Activated CD4-positive, alpha-beta T cell treated with anti-CD3 and anti-CD28 coated beads, Interleukin-2, amount 50 U/mL, for 24 hours (primary cell): ENCODE measurements at regions not wholly inside any gene's neighbourhood (a gene's known extent, or its start where the extent isn't known, plus 50 kb on each side); places are given as distances from the start of the nearest gene placed in this dataset.
"Not testable (repeated sequence)": the region's sequence is repeated elsewhere in the genome, so short reads cannot be mapped to it uniquely, and the experiment has no call there.

Experiments
- DNase-seq, 2 donors: peaks; one replicate each; pipeline ENCODE4 v3.0.0-alpha.2; 2020; ENCODE audit warnings: low read depth in 1 of 2, low spot score in 1 of 2

DNA sequence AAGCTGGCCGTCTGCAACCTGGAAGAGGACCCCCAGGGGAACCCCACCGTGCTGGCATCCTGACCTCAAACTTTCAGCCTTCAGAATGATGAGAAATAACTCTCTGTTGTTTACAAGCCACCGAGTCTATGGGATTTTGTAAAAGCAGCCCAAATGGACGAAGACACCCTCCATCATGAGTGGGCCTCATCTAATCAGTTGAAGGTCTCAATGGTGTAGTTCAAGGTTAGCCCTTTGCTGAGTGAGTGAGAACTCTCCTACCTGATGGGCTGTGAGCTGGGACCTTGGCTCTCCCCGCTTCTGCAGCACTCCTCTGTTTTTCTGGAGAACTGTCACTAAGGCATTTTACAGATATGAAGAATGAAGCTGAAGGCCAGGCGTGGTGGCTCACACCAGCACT is 325.9 kb upstream of the TNRC6C start:
- DNase-seq: no peak

DNA sequence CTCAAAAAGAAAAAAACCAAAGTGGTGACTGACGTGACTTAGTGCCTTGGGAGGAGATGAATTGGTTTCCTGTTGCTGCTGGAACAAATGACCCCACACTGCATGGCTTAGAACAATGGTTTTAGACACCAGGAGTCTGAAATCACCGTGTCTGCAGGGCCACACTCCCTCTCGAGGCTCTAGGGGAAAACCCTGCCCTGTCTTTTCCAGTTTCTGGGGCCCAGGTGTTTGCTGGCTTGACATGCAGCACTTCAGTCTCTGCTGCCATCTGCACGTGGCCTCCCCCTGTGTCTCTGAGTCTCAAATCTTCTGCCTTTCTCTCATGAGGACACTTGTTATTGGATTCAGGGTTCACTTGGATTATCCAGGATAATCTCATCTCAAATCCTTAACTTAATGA is 323.8 kb upstream of the TNRC6C start:
- peak in 1 of 2 donors; percentile 22 for DNase-seq

DNA sequence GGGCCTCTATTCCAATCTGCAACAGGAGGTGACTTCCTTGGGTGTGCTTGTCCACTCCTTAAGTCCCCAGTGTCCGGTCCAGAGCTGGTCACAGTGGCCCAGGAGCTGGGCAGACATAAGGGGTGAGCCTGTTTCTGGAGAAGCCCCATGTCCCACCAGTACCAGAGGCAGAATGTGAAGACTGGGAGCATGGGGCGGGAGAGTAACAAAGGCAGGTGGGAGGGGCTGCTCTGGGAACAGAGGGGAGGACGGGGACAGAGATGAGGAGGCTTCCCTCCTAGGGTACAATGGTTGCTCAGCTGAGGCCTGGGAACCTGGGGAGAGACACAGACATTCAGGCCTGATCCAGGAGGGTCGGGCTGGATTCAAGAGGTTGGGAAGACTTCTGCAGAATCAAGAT is 323.3 kb upstream of the TNRC6C start:
- DNase-seq: no peak

DNA sequence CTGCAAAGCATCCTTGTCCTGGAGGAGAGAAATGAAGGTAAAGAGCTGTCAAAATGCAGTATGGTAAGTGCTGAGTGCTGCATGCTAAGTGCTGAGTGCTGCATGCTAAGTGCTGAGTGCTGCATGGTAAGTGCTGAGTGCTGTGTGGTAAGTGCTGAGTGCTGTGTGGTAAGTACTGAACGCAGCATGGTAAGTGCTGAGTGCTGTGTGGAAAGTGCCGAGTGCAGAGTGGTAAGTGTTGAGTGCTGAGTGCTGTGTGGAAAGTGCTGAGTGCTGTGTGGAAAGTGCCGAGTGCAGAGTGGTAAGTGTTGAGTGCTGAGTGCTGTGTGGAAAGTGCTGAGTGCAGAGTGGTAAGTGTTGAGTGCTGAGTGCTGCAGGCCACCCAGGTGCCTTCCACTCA is 322.7 kb upstream of the TNRC6C start:
- DNase-seq: not testable (repeated sequence)

DNA sequence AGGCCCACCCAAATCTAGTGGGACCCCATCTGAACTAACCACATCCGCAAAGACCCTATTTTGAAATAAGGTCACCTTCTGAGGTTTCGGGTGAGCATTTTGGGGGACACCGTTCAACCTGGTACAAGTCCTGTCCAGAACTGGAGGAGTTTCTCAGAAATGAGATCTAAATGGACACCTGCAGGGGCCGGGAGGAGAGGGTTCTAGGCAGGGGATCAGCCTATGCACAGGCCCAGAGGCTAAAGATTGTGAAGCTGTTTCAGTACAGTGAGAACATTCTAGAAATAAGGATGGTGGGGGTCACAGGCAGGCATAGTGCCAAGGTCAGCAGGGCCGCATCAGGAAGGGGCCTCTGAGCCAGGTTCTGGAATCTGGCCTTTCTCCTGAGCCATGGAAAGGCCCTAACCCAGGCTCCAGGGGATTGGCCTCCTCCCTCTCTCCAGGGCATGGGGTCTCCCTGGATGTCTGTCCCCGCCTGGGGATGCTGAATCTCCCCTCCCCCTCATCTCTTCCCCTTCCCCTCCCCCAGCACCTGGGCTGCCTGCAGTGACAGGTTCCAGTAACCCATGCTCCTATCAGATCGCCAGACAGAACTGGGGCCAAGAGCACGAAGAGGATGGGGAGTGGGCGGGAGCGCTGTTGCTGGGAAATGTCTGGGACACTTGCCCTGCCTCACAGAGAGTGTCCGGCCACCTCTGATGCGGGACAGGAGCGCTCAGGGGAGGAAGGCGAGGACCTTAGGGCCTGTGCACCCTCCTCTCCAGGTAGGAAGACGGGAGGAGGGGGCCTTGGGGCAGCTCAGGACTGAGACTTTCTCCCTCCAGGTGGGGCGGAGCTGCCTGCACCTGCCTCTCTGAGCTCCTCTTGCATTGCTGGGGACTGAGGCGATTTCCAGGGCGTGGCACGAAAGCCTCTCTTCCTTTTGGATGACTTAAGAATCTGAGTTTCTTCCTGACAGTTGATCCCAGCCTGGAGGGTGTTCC is 321.4 kb upstream of the TNRC6C start:
- no peak for DNase-seq

DNA sequence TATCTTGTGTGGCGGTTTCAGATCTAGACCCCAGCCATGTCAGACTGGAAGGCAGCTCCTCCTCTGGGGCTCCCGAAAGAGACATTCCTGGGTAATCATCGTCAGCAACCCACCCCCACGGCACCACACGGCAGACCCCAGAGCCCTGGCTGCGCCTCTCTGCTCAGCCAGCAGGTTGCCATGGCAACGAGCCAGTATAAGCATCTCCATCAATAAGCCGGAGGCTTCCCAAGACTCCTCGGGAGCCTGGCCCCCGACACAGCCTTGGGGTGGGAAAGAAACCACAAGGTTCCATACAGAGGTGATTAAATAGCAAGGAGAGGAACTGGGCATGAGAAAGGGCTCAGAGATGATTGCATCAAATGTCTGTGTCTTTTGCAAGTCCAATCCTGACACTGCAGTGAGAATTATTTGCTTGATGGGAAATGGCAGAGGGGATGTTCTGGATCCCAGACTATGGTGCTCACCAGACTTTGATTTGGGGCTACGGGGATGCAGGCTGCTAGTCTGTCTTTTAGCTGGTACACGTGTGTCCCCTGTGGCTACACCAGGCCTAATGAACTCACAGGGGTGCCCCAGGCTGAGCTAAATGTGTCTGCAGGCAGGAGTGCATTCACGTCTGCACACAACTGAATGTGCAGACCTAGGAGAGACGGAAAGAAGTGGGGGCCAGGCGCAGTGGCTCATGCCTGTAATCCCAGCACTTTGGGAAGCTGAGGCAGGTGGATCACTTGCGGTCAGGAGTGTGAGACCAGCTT is 320.5 kb upstream of the TNRC6C start:
- DNase-seq: no peak

DNA sequence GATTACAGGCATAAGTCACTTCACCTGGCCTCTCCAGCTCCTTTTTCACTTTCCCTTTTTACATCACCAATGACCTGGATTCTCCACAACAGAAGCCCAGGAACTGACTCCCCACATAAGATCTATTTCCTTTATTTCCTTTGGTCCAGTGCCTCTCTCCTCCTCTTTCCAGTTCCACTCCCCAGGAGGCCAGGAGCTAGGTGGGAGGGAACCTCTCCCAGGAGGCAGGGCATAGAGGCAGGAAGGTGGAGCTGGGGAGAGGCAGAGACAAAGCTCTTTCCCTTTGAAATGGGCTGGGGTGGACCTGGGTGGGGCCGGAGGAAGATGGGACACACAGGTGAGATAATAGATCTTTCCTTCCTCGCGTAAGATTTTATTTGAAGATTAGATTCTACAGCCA is 318.3 kb upstream of the TNRC6C start:
- no peak for DNase-seq

DNA sequence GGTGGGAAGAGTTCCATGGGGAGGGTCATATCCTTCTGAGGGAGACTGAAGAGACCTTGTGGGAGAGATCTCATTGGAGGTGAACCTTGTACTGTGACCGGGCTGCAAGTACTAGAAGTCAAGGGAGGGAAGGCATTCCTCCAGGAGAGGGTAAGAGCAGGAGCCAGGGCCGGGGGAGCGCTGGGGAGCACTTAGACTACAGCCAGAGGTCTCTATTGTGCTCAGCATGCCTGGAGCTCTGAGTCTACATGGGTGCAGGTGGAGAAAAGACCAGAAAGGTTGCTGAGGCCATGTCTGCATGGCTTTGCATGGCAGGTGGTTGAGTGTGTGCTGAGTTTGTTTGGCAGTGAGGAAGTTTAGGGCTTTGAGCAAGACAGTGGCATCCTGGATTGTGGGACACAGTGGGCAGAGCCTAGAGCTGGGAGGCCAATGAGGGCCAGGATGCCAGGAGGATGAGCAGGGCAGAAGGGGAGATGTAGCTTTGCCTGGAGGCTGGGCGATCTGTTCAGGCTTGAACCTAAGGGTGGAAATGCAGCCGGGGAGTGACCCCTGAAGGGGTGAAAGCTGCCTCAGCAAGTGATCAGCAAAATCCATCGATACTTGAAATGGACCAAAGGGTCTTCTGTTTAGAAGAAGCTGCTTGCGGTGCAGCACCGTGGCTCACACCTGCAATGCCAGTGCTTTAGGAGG is 317.4 kb upstream of the TNRC6C start:
- DNase-seq: no peak

DNA sequence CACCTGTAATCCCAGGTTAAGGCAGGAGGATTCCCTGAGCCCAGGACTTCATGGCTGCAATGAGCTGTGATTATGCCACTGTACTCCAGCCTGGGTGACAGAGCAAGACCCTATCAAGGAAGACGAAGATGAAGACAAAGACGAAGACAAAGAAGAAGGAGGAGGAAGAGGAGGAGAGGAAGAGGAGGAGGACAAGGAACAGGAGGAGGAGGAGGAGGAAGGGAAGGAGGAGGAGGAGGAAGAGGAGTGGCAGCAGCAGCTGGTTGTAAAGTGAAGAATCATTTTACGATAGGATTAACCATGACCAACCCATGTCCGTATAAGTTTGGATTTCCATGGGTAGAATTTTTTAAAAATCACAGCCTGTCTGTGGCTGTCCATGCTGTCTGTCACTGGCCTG is 316.8 kb upstream of the TNRC6C start:
- DNase-seq: no peak

DNA sequence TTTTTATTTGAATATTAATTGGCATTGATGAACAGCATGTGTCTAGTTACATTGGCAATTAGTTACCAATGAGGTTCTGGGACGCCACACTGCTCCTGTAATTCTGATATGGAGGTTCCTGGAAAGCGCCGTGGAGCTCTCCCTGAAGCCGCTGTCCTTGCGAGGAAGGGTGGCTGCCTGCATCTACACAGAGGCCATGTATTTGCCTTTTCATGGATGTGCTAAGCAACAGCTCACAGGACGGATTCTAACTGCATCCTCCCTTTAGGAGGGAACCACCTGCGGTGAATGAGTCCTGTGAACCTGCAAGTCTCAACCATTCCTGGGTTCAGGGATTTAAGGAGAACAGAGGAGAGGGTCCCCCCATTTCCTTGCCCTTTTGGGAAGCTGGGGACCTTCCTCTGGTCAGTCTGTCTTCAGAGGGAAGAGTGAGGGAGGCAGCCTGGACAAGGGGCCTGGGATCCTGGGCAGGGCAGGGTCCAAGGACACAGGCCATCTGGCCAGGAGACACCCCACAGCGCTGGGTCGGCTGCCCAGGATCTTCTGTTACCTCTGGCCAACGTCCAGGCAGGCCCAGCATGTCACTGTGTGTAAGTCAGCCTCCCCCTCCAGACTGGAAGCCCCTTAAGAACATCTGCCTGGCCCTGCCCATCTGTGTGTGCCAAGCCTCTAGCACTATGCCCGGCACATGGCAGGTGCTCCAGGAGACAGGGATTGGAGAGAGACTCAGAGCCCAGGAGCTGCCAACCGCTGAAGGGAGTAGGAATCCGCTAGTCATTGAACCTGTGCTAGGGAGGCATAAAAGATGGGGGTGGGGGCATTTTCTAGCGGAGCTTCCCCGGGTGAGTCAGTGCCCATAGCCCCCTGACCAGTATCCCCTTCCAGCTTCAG is 314.1 kb upstream of the TNRC6C start:
- no peak for DNase-seq

DNA sequence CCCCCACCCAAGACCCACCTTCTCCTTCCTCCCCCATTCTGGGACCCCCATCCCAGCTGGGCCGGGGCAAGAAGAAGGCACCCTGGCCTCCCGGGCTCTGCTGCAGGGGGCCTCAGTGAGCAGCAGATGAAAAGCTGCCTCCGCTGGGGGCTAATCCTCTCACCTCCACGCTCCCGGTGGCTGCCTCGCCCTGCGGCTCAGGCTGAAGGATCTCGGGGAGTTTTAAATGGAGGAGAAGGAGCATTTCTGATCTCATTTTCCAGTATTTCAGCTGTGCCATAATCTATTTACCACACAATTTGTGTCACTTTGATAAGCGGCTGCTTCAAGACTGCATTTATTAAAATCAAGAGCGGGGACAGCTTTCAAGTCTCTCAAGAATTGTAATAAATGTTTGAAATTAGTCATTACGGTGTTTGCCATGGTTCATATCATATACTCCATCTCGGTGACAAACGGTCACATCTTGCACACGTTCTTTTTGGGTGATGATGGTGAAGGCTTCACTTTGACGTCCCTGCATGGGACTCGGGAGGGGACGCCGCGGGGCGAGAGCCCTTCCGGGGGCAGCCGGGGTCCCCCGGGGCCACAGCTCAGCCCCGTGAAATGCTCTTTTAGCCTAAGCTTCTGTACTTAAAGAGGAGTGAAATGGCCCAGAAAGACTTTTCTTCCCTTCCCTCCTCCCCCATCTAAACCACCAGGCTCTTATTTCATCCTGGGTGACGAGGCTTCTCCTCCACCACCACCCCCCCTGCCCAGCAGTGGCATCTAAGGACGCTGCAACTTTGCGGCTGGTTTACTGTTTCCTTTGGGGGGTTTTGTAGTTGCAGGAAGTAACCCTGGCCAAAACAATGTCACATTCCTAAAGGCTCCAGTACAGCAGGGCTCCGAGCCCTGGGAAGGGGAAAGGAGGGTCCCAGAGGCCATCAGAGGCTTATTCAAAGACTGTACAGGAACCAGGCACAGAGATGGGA is 313.1 kb upstream of the TNRC6C start:
- peak; percentile 23 to 33 for DNase-seq

DNA sequence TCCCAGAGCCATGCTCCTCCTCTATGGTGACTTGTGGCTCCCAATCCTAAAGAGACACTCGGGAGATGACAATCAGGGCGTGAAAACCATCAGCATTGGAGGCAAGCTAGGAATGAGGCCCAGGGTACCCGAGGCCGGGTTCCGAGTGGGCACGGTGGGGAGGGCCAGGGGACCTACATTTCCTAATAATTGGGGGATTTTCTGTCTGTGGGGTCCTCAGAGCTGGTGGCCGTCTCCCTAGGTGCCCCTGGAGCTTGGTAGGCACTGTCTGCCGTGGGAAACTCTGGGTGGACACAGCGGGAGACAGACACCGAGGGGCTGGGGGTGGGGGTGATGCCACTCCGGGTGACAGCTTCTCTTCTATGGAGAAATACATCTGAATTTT is 312.5 kb upstream of the TNRC6C start:
- DNase-seq: no peak

DNA sequence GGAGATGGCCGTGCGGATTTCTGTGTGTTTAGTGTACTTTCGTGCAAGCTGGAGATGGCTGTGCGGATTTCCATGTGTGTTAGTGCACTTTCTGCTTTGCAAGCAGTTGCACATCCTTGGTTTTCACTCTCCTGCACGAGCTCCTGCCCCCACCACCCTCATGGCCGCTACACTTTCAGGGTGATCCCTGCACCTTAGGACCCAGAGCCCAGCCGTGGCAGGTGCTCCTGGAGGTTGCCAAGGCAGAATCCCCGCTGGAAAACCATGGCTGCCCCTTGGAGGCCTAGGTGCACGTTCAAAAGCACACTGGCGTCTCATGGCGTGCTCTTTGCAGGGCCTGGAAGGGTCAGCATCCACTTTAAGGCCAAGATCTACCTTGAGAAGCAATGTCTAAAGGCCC is 311.0 kb upstream of the TNRC6C start:
- no peak for DNase-seq

DNA sequence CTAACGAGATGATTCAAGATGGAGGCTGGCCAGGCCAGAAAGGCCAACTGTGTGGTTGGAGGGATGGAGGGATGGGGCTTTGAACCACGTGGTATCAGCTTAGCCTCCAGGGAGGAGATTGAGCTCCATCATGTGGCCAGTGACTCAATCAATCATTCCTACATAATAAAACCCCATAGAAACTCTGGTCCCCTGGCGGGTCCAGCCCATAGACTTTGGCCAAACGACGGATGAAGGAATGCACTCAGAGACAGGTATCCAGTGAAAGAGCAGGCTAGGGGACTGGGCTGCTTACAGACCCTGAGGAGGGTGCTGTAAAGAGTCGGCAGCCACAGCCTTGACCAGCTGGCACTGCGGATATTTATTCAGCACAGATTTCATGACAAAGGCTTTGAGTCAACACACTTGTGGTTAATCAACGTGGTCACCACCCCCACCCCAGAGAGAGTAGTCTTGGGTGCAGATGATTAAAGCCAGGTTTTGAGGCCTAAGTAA is 308.7 kb upstream of the TNRC6C start:
- no peak for DNase-seq

DNA sequence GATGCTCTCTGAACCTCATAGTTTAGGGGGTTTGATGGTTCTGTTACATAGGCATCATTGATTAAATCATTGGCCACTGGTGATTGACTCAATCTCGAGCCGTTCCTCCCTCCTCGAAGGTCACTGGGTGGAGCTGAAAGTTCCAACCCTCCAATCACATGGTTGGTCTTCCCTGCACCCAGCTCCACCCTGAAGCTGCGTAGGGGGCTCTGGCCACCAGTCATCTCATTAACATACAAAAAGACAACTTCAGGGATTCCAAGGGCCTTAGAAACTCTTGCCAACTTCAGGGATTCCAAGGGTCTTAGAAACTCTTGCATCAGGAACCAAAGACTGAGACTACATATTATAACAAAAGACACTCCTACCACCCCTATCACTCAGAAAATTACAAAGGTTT is 306.5 kb upstream of the TNRC6C start:
- no peak for DNase-seq

DNA sequence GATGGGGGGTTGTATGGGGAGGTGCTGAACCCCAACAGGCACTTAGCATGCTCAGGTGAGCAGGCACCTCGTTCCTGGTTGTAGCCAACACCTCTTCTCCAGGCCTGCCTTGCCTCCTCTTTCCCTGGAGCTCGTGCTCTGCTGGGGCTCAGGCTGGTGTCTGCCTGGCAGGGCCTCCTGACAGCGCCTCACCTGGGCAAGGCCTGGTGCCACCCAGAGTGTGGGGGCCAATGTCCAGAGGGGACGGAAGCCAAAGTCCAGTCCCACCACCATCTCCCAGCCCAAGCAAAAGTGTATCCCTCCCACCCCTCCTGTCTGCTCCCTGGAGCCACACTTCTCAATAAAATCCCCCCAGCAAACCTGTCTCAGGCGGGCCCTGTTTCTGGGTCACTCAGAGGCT is 304.2 kb upstream of the TNRC6C start:
- no peak for DNase-seq

DNA sequence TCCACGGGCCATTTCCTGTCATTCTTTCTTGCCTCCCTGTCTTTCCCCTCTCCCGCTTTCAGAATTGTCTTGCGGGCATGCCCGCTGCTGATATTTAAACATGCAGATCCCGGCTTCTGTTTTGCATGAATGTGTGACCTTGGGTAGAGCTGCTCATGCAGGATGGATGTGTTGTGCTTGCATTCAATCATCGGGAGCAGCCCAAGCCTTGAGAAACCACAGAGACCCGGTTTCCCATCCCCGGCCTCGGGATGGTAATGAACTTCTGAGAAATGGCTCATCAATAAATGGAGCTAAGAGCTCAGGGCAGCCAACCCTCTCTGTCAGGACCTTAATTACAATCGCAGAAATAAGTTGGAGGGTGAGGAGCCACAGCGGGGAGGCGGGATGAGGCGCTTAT is 303.7 kb upstream of the TNRC6C start:
- no peak for DNase-seq

DNA sequence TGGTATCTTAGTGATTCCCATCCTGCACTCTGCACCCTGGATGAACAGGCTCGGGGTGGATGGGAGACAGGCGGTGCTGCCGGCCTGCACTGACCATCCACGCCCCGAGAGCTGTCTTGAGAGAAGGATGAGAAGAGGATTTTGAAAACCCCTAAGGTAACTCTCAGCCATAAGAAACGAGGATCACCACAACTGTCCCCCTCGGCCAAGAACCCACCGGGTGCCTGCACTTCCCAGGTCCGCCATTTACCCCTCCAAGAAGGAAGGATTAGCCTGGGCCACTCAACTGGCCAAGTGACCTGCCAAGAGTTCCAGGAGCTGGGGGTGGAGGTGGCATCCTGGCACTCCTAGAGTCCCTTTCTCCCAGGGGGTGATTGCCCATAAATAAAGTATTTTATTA is 302.4 kb upstream of the TNRC6C start:
- DNase-seq: no peak

DNA sequence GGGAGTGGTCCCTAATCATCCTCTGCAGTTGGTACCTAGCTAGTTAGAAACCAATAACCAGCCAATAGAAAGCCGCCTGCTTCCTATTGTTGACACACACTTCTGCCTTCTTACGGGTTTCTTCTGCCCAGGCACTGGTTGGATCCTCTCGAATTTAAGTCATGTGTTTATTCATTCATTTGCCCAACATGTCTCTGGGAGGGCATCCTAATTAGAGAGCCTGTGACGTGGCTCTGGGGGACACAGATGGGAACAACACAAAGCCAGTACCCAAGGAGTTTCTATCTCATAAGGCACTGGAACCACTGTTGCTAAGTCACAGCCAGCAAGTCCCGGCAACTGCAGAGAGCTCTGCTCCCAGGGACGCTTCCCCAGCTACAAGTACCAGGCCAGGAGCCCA is 300.7 kb upstream of the TNRC6C start:
- no peak for DNase-seq
